ENCODE measurements at regions not wholly inside any gene's neighbourhood (a gene's known extent, or its start where the extent isn't known, plus 50 kb on each side); places are given as distances from the start of the nearest gene placed in this dataset.

- no peak overlapping the region for H2BK15ac ChIP-seq (ENCODE audit: low read depth, low read length)
- no peak overlapping the region for H4K5ac ChIP-seq (ENCODE audit: insufficient read length, low read depth, low read length)
- no peak overlapping the region for H3K4me3 Mint-ChIP-seq
- peaks cover 4 to 7% of the 10 kb centered on the region in 2 experiments; a peak in 3 of 4 replicates for H3K4me1 Mint-ChIP-seq
- no peaks in the 10 kb centered on the region; a peak in 2 of 5 replicates for H3K9me3 Mint-ChIP-seq
- no peaks in the 10 kb centered on the region for H4K20me1 ChIP-seq (ENCODE audit: control insufficient read depth, insufficient read depth, insufficient read length)
- no peak overlapping the region for H3K18ac ChIP-seq (ENCODE audit: insufficient read length, low read depth, low read length)
- no peaks in the 10 kb centered on the region for H3K23me2 ChIP-seq (ENCODE audit: insufficient read length, low read depth, low read length, poor library complexity, severe bottlenecking)
- H3K14ac ChIP-seq (ENCODE audit: insufficient read depth, low read length), result no peak overlapping the region
- no peak overlapping the region for H2AFZ ChIP-seq (ENCODE audit: low read length)
- H3K79me1 ChIP-seq (ENCODE audit: insufficient read depth, low read depth, low read length, poor library complexity, severe bottlenecking), result no peaks in the 10 kb centered on the region
- no peak overlapping the region for H2BK120ac ChIP-seq (ENCODE audit: low read depth, low read length, poor library complexity, severe bottlenecking)
- peaks cover 0 to 5% (median 2%) of the 10 kb centered on the region in 3 experiments; a peak in 3 of 7 replicates for H3K36me3 Mint-ChIP-seq (ENCODE audit: insufficient read depth in 1 of 3, low read depth in 3 of 3)
- no peak overlapping the region for H2BK12ac ChIP-seq (ENCODE audit: insufficient read length, low read depth, low read length)
- peaks cover 3% of the 10 kb centered on the region; the same call in 1 of the 2 replicates for H3K27me3 Mint-ChIP-seq (ENCODE audit: low read depth)
- no peak for TF ChIP-seq CTCF (conservative IDR thresholded peaks at IDR 0.05)
- no peak overlapping the region for H3K27ac ChIP-seq (ENCODE audit: insufficient read length, low read depth, low read length)
- no peaks in the 10 kb centered on the region for H3K4me1 ChIP-seq (ENCODE audit: insufficient read depth, low read length)
- H2BK20ac ChIP-seq (ENCODE audit: low read depth, low read length, poor library complexity, severe bottlenecking), result no peak overlapping the region
- H3K4me2 ChIP-seq (ENCODE audit: insufficient read depth, insufficient read length, low read length), result no peak overlapping the region
- H3K23ac ChIP-seq (ENCODE audit: insufficient read length, low read depth, low read length), result no peak overlapping the region
- H4K91ac ChIP-seq (ENCODE audit: insufficient read length, low read depth, low read length), result no peak overlapping the region
- H3K79me2 ChIP-seq (ENCODE audit: insufficient read depth, low read length), result no peaks in the 10 kb centered on the region
- H3T11ph ChIP-seq (ENCODE audit: low read length), result no peak overlapping the region
- WGBS (ENCODE audit: extremely low coverage, insufficient read length, low lambda C conversion rate), result no CpG with 5 or more reads among the region's 4 CpGs
- no peak overlapping the region for H3K27ac Mint-ChIP-seq
- H3K56ac ChIP-seq (ENCODE audit: insufficient read length, low read depth, low read length), result no peak overlapping the region
- no peak for DNase-seq
- H2AK5ac ChIP-seq (ENCODE audit: insufficient read length, low read length), result no peak overlapping the region
- H3K9me3 ChIP-seq (ENCODE audit: control insufficient read depth, low read depth, low read length), result no peaks in the 10 kb centered on the region
- H4K8ac ChIP-seq (replicated peaks; ENCODE audit: insufficient read length, low read depth, low read length), result no peak overlapping the region
- no peak overlapping the region for H2BK5ac ChIP-seq (ENCODE audit: insufficient read length, low read length)
- no peaks in the 10 kb centered on the region for H3K27me3 ChIP-seq (ENCODE audit: insufficient read depth, low read length)
- H3K9ac ChIP-seq (ENCODE audit: extremely low read depth, insufficient read length, low read length), result no peak overlapping the region
- H3K4ac ChIP-seq (ENCODE audit: low read depth, low read length), result no peak overlapping the region
Observed at GRCh38 chr21:35346697-35347096, 297.6 kb upstream of the RUNX1 start.

All from H9 (cell line).